Mononuclear cell (primary cell): ENCODE measurements at regions not wholly inside any gene's neighbourhood (a gene's known extent, or its start where the extent isn't known, plus 50 kb on each side); places are given as distances from the start of the nearest gene placed in this dataset.

Experiments used
- H3K27me3 ChIP-seq: 2 replicates; pipeline ENCODE4 v1.6.0; 2011; ENCODE audit warnings: low read length, control low read depth; ENCODE audit not compliant: insufficient read depth
- H3K4me1 ChIP-seq: 2 replicates; pipeline ENCODE4 v1.5.1; 2011; ENCODE audit warnings: mild to moderate bottlenecking, low read length, control low read depth; ENCODE audit not compliant: insufficient read depth
- H3K4me3 ChIP-seq: 2 replicates; pipeline ENCODE4 v1.5.1; 2011; ENCODE audit warnings: mild to moderate bottlenecking, low read length, moderate library complexity
- H3K9me3 ChIP-seq: 2 replicates; pipeline ENCODE4 v1.5.1; 2011; ENCODE audit warnings: low read depth, mild to moderate bottlenecking, control low read depth, low read length

DNA sequence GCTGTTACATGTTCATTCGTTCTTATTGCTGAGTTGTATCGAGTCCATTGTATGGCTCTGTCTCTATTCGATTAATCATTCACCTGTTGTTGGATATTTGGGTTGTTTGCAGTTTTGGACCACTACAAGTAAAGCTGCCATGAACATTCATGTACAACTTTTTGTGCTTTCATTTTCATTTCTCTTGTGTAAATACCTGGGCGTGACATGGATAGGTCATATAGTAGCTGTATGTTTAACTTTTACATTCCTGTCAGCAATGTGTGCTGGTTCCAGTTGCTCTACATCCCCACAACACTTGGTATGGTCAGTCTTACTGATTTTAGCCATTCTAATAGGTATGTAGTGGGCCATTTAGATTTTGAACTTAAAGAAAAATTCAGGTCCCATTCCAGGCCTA lies 194.2 kb upstream of the PLET1 start:
- no peaks in the 10 kb centered on the region for H3K27me3 ChIP-seq
- no peaks in the 10 kb centered on the region for H3K9me3 ChIP-seq
- no peaks in the 10 kb centered on the region for H3K4me1 ChIP-seq
- H3K4me3 ChIP-seq = no peak overlapping the region

DNA sequence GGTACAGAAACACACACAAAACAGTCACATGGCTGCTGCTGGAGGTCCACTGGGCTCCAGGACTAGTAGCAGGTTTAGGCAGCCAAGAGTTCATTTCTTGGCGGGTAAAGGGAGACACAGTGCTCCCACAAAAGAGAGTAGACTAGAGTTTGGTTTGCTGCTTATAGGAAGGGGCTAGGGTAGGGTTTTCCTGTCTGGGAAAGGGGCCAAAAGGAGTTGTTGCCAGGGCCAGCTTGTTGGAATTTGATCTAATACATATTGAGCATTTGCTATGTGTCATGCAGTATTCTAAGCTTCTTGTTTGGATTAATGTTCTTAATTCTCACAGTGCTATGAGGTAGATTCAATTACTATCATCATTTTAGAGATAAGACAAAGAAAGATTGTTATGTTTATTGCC lies 195.1 kb upstream of the PLET1 start:
- Histone ChIP-seq H3K9me3 (no peaks in the 10 kb centered on the region), H3K27me3 (no peaks in the 10 kb centered on the region), H3K4me3 (no peak overlapping the region), H3K4me1 (no peaks in the 10 kb centered on the region)

DNA sequence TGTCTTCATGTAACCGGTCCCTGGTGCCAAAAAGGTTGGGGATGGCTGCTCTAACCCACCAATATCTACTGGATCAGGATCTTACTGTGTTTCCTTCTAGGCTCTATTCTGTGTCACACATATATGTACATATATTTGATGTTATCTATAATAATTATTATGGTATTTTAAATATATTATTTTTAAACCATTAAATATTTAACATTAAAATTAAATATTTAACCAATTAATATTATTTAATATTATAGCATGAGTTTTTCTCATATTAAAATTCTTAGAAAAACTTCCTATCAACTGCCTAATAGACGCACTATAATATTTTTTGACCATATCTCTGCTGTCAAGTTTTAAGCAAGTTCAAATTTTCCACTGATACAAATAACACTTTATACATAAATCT lies 196.9 kb upstream of the PLET1 start:
- no peaks in the 10 kb centered on the region for H3K9me3 ChIP-seq
- H3K4me3 ChIP-seq = no peak overlapping the region
- H3K27me3 ChIP-seq = no peaks in the 10 kb centered on the region
- no peaks in the 10 kb centered on the region for H3K4me1 ChIP-seq

DNA sequence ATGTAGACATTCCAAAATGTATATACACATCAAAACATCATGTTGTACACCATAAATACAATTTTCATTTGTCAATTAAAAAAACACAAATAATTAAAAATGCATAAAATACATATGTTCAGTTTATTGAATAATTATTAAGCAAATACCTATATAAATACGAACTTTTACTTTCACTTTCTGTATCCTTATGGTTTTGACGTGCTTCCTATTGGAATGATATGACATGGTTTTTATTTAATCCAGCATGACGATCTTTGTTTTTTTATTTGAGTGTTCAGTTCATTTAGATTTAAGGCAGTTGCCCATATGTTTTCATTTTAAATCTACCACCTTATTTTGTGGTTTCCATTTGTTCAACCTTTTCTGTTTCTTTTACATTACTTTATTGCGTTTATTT lies 198.3 kb upstream of the PLET1 start:
- Histone ChIP-seq H3K27me3 (no peaks in the 10 kb centered on the region), H3K9me3 (no peaks in the 10 kb centered on the region), H3K4me1 (no peaks in the 10 kb centered on the region), H3K4me3 (no peak overlapping the region)

DNA sequence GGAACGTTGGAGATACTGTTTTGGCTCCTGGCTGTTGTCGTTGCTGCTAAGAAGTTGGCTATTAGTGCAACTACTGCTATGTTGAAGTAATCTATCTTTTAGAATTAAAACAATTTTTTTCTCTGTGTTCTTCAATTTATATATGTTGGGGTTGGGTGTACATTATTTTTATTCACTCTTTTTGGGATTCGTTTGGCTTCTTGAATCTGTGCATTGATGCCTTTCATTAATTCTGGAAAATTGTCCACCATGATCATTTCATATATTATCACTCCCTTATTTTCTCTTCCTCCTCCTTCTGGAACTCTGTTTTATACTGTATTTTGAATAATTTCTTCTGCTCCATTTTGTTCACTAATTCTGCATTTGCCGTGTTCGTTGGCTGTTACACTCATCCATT lies 199.5 kb upstream of the PLET1 start:
- no peaks in the 10 kb centered on the region for H3K4me1 ChIP-seq
- no peak overlapping the region for H3K4me3 ChIP-seq
- no peaks in the 10 kb centered on the region for H3K9me3 ChIP-seq
- no peaks in the 10 kb centered on the region for H3K27me3 ChIP-seq

DNA sequence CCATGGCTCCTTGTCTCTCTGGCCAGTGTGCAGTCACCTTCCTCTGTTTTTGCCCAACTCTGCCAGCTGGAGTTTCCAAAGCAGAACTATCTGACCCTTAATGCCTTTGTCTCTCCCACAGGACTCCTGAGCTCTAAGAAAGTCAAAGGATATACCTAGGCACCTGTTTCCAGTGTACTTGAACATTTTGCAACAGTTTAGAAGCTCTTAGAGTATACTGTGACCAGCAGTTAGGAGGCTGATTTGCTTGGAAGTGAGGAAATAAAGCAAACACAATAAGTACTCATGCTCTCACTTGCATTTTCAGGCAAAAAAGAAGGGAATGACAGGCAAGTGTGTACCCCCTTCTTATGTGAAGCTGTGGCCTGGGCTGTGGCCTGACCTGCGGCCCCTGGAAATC lies 204.3 kb upstream of the PLET1 start:
- Histone ChIP-seq H3K4me1 (no peaks in the 10 kb centered on the region), H3K27me3 (no peaks in the 10 kb centered on the region)

DNA sequence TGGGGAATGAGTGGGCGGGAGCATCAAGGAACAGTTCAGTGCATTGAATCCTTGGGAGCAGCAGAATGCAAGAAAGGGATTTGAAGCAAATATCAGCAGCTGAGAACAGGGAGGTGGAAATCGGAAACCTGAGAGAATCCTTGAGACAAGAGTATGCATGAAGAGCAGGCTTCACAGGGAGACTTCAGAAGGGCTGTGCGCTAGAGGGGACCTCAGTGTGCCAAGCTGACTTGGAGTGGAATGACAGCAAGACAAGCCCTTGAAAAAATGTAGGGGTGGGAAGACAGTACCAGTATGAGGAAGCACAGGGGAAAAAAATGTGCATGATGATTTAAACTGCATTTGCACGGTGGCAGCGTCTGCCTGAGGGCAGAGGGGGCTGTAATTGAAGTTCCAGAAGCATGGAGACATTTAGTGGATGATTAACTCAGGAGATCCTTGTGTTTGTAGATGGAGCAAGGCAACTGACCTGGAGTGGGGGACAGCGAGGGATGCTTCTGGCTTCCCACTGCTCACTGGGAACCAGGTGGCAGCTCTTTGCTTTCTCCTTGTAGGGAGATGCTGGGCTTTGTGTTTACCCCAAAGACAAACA lies 204.9 kb upstream of the PLET1 start:
- no peaks in the 10 kb centered on the region for H3K4me1 ChIP-seq
- no peaks in the 10 kb centered on the region for H3K27me3 ChIP-seq
- no peak overlapping the region for H3K4me3 ChIP-seq
- no peaks in the 10 kb centered on the region for H3K9me3 ChIP-seq

More for the DNA sequence above, 204.3 kb upstream of the PLET1 start:
- no peak overlapping the region for H3K4me3 ChIP-seq
- H3K9me3 ChIP-seq = no peaks in the 10 kb centered on the region

DNA sequence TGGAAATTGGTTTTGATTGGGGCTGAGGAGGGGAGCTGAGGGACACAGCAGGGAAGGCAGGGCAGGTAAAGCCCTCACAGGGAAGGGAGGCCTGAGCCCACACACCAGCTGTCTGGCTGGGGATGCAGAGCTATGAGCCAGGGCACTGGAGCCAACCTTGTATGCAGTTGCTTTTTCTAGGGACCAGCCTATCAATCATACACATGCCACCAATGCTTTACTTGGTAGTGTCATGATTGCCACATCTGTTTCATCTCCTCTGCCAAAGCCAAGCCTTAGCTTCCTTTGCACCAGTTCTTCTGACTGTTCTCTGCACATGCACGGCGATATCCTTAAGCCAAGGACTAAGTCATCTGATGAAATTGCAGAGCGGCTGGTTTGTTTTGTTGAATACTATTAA lies 207.1 kb upstream of the PLET1 start:
- Histone ChIP-seq H3K4me3 (no peak overlapping the region), H3K9me3 (no peaks in the 10 kb centered on the region), H3K4me1 (no peaks in the 10 kb centered on the region), H3K27me3 (no peaks in the 10 kb centered on the region)

DNA sequence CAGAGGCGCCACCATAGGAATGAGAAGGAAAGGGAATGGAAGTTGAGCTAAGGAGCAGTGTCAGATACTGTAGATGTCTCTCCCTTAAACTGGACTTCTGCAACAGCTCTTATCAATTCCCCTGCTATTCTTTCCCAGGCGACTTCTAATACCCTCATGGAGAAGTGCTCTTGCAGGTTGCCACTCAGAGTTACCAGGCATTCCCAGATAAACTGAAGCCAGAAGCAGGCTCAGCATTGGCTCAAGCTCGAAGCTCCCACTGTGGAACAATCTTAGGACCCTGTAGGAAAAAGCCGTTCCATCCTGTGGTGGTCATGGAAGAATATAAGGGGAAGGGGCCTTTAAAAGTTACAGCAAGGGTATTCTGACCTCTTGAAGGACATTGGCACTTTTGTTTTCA lies 208.7 kb upstream of the PLET1 start:
- Histone ChIP-seq H3K27me3 (no peaks in the 10 kb centered on the region), H3K4me3 (no peak overlapping the region), H3K9me3 (no peaks in the 10 kb centered on the region), H3K4me1 (no peaks in the 10 kb centered on the region)

DNA sequence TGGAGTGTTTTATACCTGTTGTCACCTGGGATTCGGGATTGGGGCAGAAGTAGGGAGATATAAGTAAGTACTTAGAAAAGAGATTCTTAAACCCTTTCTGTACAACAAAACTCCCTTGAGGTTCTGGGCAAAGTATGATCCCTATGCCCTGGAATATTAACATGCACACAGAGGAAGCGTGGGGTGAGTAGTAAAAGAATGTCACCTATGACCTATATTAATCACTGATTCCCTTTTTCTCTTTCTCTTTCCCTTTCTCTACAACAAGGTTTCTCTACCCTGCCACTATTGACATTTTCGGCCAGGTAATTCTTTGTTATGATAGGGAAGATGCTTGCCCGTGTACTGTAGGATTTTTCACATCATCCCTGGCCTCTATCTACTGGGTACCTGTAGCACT lies 209.7 kb upstream of the PLET1 start:
- no peaks in the 10 kb centered on the region for H3K27me3 ChIP-seq
- H3K9me3 ChIP-seq = no peaks in the 10 kb centered on the region
- H3K4me1 ChIP-seq = no peaks in the 10 kb centered on the region
- H3K4me3 ChIP-seq = no peak overlapping the region

DNA sequence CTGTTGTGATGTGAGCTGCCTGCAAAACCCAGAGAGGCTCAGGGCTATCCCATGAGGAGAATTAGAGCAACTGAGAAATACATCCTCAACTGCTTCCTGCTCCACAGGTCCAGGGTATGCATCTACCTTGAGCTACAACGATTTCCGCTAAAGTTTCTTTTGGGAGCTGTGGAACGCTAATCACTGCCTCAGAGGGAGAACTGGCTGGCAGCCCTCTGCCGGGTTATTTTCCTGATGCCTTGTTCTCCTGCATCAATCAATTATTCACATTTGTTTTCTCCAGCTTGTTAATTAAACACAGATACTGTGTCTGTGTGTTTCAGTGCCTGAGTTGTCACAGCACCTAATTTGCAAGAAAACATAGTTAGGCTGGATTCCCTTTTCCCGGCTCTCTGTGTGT lies 211.1 kb upstream of the PLET1 start:
- Histone ChIP-seq H3K4me1 (no peaks in the 10 kb centered on the region), H3K4me3 (no peak overlapping the region), H3K9me3 (no peaks in the 10 kb centered on the region), H3K27me3 (no peaks in the 10 kb centered on the region)

DNA sequence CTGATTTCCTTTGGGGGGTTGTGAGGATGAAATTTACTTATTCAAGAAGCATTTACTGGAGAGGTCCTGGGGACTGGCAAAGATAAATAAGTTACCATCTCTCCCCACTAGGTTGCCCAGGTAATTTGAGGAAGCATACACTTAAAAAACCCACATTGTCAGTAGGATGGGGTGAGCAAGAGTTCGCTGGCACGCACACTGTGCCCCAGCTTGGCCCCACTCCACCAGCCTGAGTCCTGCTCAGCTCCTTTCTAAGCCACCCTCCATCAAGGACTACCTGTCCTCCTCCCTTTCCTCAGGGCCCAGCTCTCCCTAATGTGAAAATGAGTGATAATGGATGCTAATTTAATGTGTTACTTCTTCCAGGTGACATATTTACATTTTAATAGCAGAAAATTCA lies 216.5 kb upstream of the PLET1 start:
- Histone ChIP-seq H3K9me3 (no peaks in the 10 kb centered on the region), H3K4me1 (no peaks in the 10 kb centered on the region), H3K4me3 (no peak overlapping the region), H3K27me3 (no peaks in the 10 kb centered on the region)

DNA sequence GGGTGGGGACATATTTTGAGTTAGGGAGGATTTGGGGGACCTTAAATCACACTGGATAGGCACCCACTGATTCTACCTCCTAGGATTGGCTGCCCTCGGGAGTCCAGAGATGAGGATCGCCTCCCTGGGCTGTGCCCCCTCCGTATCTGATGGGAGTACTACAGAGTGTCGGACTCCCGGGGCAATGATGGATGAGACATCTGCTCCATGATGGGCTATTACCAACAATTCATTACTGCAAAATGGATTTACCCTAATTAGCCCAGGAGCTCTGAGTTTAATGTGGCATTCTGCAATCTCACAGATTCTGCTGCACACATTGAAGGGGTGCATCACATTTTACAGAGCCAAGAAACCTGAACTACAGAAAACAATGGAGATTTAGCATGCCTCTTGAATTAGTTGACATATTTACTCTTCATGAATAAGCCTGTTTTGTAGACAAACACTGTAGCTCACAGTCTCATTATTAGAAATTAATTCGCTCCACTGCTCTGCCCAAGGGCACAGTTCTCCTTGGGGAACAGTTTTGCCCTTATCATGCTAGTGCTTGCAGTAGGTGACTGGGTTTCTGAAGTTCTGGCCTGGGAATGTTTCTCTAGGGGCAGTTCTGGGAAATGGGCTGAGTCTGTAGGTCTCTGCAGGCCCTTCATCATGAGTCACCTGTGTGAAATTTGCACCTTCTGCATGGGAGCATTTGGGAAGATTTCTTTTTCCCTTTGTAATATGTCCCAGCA lies 217.1 kb upstream of the PLET1 start:
- no peaks in the 10 kb centered on the region for H3K4me1 ChIP-seq

DNA sequence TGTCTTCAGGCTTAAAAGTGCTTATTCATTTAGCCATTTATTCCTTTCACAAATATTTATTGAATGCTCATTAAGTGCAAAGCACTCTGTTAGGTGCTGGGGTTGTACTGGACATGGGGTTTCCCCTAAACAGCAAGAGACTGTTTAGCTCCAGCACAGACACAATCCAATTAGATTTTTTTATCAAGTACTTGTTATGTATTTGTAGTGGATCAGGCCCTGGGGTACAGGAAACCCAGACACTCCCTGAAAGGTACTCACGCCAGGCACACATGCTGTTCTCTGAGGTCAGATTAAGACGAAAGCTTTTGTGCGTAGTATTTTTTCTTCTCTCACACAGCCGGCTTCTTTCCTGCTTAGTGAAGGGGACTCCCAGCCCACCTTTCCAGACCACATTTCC lies 218.1 kb upstream of the PLET1 start:
- no peaks in the 10 kb centered on the region for H3K27me3 ChIP-seq
- no peak overlapping the region for H3K4me3 ChIP-seq
- H3K4me1 ChIP-seq = no peaks in the 10 kb centered on the region
- no peaks in the 10 kb centered on the region for H3K9me3 ChIP-seq

More for the DNA sequence above, 217.1 kb upstream of the PLET1 start:
- H3K27me3 ChIP-seq = no peaks in the 10 kb centered on the region
- no peaks in the 10 kb centered on the region for H3K9me3 ChIP-seq
- no peak overlapping the region for H3K4me3 ChIP-seq

DNA sequence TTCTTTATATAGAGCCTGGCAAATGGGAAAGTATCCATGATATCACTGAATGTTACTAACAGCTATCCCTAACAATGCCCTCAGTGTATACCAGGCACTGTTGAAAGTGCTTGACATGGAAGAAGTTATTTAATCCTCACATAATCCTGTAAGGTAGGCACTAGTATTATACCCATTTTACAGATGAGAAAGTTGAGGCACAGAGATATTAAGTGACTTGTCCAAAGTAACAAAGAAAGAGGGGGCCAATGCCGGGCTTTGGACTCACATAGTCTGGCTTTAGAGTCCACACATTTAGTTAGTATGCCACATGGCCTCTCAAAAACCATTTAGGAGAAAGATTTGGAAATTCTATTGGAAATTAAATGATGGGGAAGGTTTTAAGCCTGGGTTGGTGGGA lies 220.8 kb upstream of the PLET1 start:
- Histone ChIP-seq H3K4me1 (no peaks in the 10 kb centered on the region), H3K27me3 (no peaks in the 10 kb centered on the region), H3K4me3 (no peak overlapping the region), H3K9me3 (no peaks in the 10 kb centered on the region)

DNA sequence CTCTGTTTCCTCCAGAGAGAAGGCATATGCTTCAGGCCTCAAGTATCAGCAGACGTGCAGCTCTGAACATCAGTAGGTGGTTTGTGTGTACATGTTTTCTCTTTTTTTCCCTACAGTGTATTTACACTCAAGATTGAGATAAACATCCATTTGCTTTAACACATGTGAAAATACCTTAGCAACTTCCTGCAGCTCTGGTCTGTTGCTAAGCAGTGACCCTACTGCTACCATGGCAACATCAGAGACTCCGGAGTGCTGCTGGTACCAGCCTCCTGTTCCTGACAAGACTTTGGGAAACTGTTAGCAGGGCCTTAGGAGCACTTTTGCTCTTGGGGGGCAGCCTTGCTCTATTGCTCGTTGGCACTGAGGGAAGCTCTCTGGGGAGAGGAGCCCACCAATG lies 221.2 kb upstream of the PLET1 start:
- no peaks in the 10 kb centered on the region for H3K27me3 ChIP-seq
- H3K4me1 ChIP-seq = no peaks in the 10 kb centered on the region
- no peak overlapping the region for H3K4me3 ChIP-seq
- H3K9me3 ChIP-seq = no peaks in the 10 kb centered on the region
